Activated T-helper 2 cell treated with anti-CD3 and anti-CD28 coated beads, Interferon-gamma antibody, Interleukin-2, Interleukin-4, amounts not matched to agents 10 μg/mL and 5 μg/mL and 100 μg/mL, durations not matched to agents 14 hours and 24 hours and 36 hours (primary cell): ENCODE measurements at regions not wholly inside any gene's neighbourhood (a gene's known extent, or its start where the extent isn't known, plus 50 kb on each side); places are given as distances from the start of the nearest gene placed in this dataset.

Experiments used
- DNase-seq: peaks from one replicate; pipeline ENCODE4 v3.0.0; 2021; ENCODE audit warnings: low spot score
- H3K27ac Mint-ChIP-seq: one replicate; pipeline ENCODE4 v1.8.0; 2021; ENCODE audit warnings: mixed read lengths
- H3K27me3 Mint-ChIP-seq: one replicate; pipeline ENCODE4 v1.8.0; 2021; ENCODE audit warnings: low read depth, mixed read lengths
- H3K36me3 Mint-ChIP-seq: one replicate; pipeline ENCODE4 v1.8.0; 2021; ENCODE audit warnings: low read depth, mixed read lengths
- H3K4me1 Mint-ChIP-seq: one replicate; pipeline ENCODE4 v1.8.0; 2021; ENCODE audit warnings: low read depth, mixed read lengths
- H3K4me3 Mint-ChIP-seq: one replicate; pipeline ENCODE4 v1.8.0; 2021; ENCODE audit warnings: low read depth, mild to moderate bottlenecking, moderate library complexity, mixed read lengths
- H3K9me3 Mint-ChIP-seq: one replicate; pipeline ENCODE4 v1.8.0; 2021; ENCODE audit warnings: mixed read lengths
- intact Hi-C: fragments of 100-400 bp; cut with micrococcal nuclease; formaldehyde crosslinking; loops from one replicate; pipeline ENCODE4 v1.15.1; 2023

- no peaks in the 10 kb centered on the region for H3K27me3 Mint-ChIP-seq
- no peaks in the 10 kb centered on the region for H3K4me1 Mint-ChIP-seq
- H3K36me3 Mint-ChIP-seq, result no peaks in the 10 kb centered on the region
- H3K27ac Mint-ChIP-seq, result no peak overlapping the region
- no peak overlapping the region for H3K4me3 Mint-ChIP-seq
- H3K9me3 Mint-ChIP-seq, result no peaks in the 10 kb centered on the region
- no peak for DNase-seq
- intact Hi-C loops, result no loop called here
Measured at GRCh38 chr5:62954578-62954977, 376.0 kb downstream of the LRRC70 start.

DNA sequence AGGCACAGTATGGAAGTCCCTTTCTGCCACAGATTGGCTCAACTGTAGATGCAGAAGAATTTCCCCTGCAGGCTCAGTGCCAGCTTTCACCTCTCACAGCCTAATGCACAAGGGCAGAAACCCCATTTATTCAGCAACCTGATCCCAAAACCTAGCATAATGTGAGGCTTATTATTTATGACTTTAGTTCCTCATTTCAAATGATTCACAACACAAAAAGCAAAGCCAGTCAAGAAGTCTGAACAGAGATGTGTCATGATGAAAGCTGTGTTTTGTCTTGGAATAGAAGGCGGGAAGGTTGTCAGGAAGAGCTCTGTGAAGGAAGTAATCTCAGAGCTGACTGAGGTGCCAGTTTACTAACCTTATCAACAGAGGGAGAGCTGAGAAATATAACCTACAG is 369.7 kb downstream of the LRRC70 start:
- no peaks in the 10 kb centered on the region for H3K9me3 Mint-ChIP-seq
- H3K27me3 Mint-ChIP-seq, result no peaks in the 10 kb centered on the region
- no peak overlapping the region for H3K4me3 Mint-ChIP-seq
- no peak overlapping the region for H3K27ac Mint-ChIP-seq
- intact Hi-C loops, result no loop called here
- no peak for DNase-seq
- H3K36me3 Mint-ChIP-seq, result no peaks in the 10 kb centered on the region
- no peaks in the 10 kb centered on the region for H3K4me1 Mint-ChIP-seq

- H3K4me3 Mint-ChIP-seq, result no peak overlapping the region
- intact Hi-C loops, result no loop called here
- H3K9me3 Mint-ChIP-seq, result no peaks in the 10 kb centered on the region
- no peaks in the 10 kb centered on the region for H3K4me1 Mint-ChIP-seq
- H3K36me3 Mint-ChIP-seq, result no peaks in the 10 kb centered on the region
- H3K27me3 Mint-ChIP-seq, result no peaks in the 10 kb centered on the region
- no peak for DNase-seq
- H3K27ac Mint-ChIP-seq, result no peak overlapping the region
Measured at GRCh38 chr5:62942384-62942783, 363.8 kb downstream of the LRRC70 start.

DNA sequence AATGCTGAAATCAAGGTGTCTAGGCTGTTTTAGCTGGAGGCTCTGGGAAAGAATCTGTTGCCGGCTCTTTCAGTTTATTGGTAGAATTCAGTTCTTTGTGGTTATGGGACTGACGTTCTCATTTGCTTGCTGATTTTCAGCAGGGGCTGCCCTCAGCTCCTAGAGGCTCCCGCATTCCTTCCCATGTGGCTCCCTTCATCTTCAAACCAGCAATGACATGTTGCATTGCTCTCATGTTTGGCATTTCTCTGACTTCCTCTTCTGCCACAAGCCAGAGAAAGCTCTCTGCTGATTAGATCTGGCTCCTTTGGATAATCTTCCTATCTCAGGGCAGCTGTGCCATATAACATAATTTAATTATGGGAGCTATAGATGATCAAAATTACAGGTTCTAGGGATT is 360.3 kb downstream of the LRRC70 start:
- no peaks in the 10 kb centered on the region for H3K27me3 Mint-ChIP-seq
- H3K4me1 Mint-ChIP-seq, result no peaks in the 10 kb centered on the region
- H3K27ac Mint-ChIP-seq, result no peak overlapping the region
- no peaks in the 10 kb centered on the region for H3K36me3 Mint-ChIP-seq
- DNase-seq, result no peak
- H3K4me3 Mint-ChIP-seq, result no peak overlapping the region
- intact Hi-C loops, result no loop called here
- H3K9me3 Mint-ChIP-seq, result no peaks in the 10 kb centered on the region

- Mint-ChIP-seq H3K27me3 (no peaks in the 10 kb centered on the region), H3K9me3 (no peaks in the 10 kb centered on the region), H3K27ac (no peak overlapping the region), H3K4me3 (no peak overlapping the region), H3K36me3 (no peaks in the 10 kb centered on the region), H3K4me1 (no peaks in the 10 kb centered on the region)
- intact Hi-C loops, result no loop called here
- DNase-seq, result no peak
Measured at GRCh38 chr5:62937661-62938558, 359.3 kb downstream of the LRRC70 start.

GRCh38 chr5:62935660-62936059 is 357.0 kb downstream of the LRRC70 start:
- no peak for DNase-seq
- intact Hi-C loops, result no loop called here
- Mint-ChIP-seq H3K27ac (no peak overlapping the region), H3K27me3 (peaks cover 2% of the 10 kb centered on the region), H3K9me3 (no peaks in the 10 kb centered on the region), H3K36me3 (no peaks in the 10 kb centered on the region), H3K4me1 (no peaks in the 10 kb centered on the region), H3K4me3 (no peak overlapping the region)

GRCh38 chr5:62934319-62934718 is 355.7 kb downstream of the LRRC70 start:
- Mint-ChIP-seq H3K27ac (no peak overlapping the region), H3K27me3 (peaks cover 2% of the 10 kb centered on the region), H3K9me3 (no peaks in the 10 kb centered on the region), H3K36me3 (no peaks in the 10 kb centered on the region), H3K4me1 (no peaks in the 10 kb centered on the region), H3K4me3 (no peak overlapping the region)
- no peak for DNase-seq
- intact Hi-C loops, result no loop called here

DNA sequence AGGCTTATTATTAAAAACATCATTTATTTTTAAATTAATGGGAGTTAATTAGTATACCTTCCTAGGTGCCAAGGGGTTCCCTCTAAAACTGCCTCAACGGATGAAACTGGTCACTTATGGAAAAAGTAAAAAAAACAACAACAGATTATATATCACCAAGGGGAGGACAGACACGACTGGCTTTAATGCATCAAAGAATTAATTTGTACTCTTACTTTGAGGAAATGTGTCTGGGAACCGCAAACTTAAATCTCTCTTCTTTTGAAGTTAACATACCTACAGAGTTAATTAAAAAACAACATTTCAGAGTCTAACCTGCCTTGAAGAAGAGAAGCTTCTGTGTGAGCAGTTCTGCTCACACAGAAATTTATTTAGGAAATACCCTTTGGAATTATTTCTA is 354.6 kb downstream of the LRRC70 start:
- Mint-ChIP-seq H3K36me3 (no peaks in the 10 kb centered on the region), H3K27me3 (peaks cover 2% of the 10 kb centered on the region), H3K27ac (no peak overlapping the region), H3K4me1 (no peaks in the 10 kb centered on the region), H3K4me3 (no peak overlapping the region), H3K9me3 (no peaks in the 10 kb centered on the region)
- intact Hi-C loops, result no loop called here
- no peak for DNase-seq

GRCh38 chr5:62931153-62931950 is 352.7 kb downstream of the LRRC70 start:
- Mint-ChIP-seq H3K9me3 (no peaks in the 10 kb centered on the region), H3K27ac (no peak overlapping the region), H3K4me3 (no peak overlapping the region), H3K27me3 (peaks cover 2% of the 10 kb centered on the region), H3K4me1 (no peaks in the 10 kb centered on the region), H3K36me3 (no peaks in the 10 kb centered on the region)
- intact Hi-C loops, result no loop called here
- no peak for DNase-seq

DNA sequence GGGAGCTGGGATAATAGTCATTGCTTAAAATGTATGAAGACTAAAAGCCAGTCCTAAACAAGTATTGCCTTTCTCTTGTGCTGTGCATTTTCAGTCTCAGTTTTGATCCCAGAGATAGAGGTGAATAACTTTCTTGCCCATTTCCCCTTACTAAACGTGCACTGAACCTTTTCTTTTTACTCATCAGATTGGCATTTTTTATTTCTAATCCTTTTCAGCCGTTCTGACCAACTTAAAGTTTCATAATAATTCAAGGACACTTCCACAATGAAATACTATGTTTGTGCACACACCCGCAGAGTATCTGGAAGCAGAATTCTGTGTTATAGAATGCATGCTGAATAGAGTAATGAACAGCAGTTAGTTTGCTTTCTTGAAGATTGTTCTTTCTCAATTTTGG is 343.6 kb downstream of the LRRC70 start:
- H3K4me3 Mint-ChIP-seq, result no peak overlapping the region
- no peaks in the 10 kb centered on the region for H3K9me3 Mint-ChIP-seq
- no peaks in the 10 kb centered on the region for H3K36me3 Mint-ChIP-seq
- no peak overlapping the region for H3K27ac Mint-ChIP-seq
- H3K27me3 Mint-ChIP-seq, result no peaks in the 10 kb centered on the region
- H3K4me1 Mint-ChIP-seq, result no peaks in the 10 kb centered on the region
- intact Hi-C loops, result no loop called here
- DNase-seq, result no peak

DNA sequence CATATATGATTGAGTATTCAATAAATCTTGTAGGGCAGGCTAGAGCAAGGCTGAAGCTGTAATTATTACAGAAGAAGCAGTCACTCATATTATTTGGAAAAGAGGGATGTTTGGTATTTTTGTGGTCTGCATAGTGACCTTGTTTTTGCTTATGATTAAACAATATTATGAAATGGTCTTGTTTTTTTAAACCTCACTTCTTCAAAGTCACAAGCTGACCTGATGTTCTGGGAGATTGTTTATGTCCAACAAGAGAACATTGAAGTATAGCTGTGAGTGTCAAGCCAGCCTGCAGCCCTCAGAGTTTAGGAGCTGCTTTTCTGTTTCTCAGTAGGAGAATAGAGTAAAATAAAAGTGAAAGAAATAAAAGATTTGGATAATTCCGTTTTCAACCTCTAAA is 342.2 kb downstream of the LRRC70 start:
- no peak overlapping the region for H3K27ac Mint-ChIP-seq
- no peaks in the 10 kb centered on the region for H3K9me3 Mint-ChIP-seq
- H3K27me3 Mint-ChIP-seq, result no peaks in the 10 kb centered on the region
- intact Hi-C loops, result no loop called here
- no peak for DNase-seq
- no peaks in the 10 kb centered on the region for H3K36me3 Mint-ChIP-seq
- no peaks in the 10 kb centered on the region for H3K4me1 Mint-ChIP-seq
- no peak overlapping the region for H3K4me3 Mint-ChIP-seq

DNA sequence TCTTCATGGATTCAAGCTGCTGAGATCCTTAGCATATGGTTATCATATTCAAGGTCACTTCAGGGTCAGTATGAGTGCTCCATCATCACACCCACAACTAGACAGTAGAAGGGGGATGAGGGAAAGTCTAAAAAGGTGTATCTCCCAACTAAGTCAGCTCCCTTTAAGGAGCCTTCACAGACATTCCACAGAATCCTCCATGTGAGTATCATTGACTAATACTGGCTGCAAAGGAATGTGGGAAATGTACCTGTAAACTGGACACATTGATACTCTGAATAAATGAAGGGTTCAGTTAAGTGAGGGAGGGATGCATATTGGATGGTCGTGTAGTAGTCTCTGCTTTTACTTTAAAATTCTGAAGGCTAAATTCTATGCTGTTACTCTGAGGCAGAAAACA is 330.7 kb downstream of the LRRC70 start:
- Mint-ChIP-seq H3K9me3 (no peaks in the 10 kb centered on the region), H3K4me1 (no peaks in the 10 kb centered on the region), H3K27ac (no peak overlapping the region), H3K27me3 (no peaks in the 10 kb centered on the region), H3K36me3 (no peaks in the 10 kb centered on the region), H3K4me3 (no peak overlapping the region)
- DNase-seq, result no peak
- intact Hi-C loops, result no loop called here

GRCh38 chr5:62902126-62902525 is 323.5 kb downstream of the LRRC70 start:
- Mint-ChIP-seq H3K9me3 (no peaks in the 10 kb centered on the region), H3K36me3 (no peaks in the 10 kb centered on the region), H3K27me3 (no peaks in the 10 kb centered on the region), H3K27ac (no peak overlapping the region), H3K4me3 (no peak overlapping the region), H3K4me1 (no peaks in the 10 kb centered on the region)
- DNase-seq, result no peak
- intact Hi-C loops, result no loop called here
